ENCODE measurements at regions not wholly inside any gene's neighbourhood (a gene's known extent, or its start where the extent isn't known, plus 50 kb on each side); places are given as distances from the start of the nearest gene placed in this dataset.

DNA sequence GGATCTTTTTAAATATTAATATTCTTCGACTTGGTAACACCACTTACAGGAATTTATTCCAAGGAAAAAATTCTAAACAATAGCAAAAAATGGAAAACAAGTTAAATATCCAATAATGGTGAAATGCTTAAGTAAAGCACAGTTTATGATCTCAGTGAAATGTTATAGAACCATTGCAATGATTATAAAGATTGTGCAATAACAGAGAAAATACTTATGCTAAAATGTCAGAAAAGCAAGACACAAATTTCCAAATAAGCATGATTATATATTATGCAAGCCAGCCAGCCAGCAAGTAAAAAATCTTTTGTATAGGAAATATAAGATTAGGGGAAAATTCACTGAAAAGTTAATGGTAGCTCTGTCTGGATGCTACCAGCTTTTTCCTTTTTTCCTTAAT, 102.7 kb upstream of the EFNA5 start:
- no peak overlapping the region for H3K27ac ChIP-seq (ENCODE audit: low read length)
- intact Hi-C loops (cut with micrococcal nuclease; ENCODE audit: unreplicated experiment), result no loop called here
- BruUV-seq (replicated peaks), result no TSS peak
- in situ Hi-C loops (cut with HindIII; ENCODE audit: low pct_unique_long_range_greater_than_20kb, low sequenced_read_pairs), result no loop called here
- CTCF ChIA-PET, result no interaction called here
- TF ChIP-seq TCF7L2 (IDR thresholded peaks at IDR 0.05; ENCODE audit: low read depth, low read length), result no peak
- TF ChIP-seq CTCF (IDR thresholded peaks at IDR 0.05), result no peak
- TF ChIP-seq, protein P1, sequence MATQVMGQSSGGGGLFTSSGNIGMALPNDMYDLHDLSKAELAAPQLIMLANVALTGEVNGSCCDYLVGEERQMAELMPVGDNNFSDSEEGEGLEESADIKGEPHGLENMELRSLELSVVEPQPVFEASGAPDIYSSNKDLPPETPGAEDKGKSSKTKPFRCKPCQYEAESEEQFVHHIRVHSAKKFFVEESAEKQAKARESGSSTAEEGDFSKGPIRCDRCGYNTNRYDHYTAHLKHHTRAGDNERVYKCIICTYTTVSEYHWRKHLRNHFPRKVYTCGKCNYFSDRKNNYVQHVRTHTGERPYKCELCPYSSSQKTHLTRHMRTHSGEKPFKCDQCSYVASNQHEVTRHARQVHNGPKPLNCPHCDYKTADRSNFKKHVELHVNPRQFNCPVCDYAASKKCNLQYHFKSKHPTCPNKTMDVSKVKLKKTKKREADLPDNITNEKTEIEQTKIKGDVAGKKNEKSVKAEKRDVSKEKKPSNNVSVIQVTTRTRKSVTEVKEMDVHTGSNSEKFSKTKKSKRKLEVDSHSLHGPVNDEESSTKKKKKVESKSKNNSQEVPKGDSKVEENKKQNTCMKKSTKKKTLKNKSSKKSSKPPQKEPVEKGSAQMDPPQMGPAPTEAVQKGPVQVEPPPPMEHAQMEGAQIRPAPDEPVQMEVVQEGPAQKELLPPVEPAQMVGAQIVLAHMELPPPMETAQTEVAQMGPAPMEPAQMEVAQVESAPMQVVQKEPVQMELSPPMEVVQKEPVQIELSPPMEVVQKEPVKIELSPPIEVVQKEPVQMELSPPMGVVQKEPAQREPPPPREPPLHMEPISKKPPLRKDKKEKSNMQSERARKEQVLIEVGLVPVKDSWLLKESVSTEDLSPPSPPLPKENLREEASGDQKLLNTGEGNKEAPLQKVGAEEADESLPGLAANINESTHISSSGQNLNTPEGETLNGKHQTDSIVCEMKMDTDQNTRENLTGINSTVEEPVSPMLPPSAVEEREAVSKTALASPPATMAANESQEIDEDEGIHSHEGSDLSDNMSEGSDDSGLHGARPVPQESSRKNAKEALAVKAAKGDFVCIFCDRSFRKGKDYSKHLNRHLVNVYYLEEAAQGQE (IDR thresholded peaks at IDR 0.05; ENCODE audit: insufficient read depth in 1 of 2, low read depth in 2 of 2, low read length in 1 of 2), result no peak
- TF ChIP-seq SIN3A (IDR thresholded peaks at IDR 0.05; ENCODE audit: borderline replicate concordance, insufficient read depth, low read depth, low read length), result no peak
- no peak for TF ChIP-seq POLR2AphosphoS5 (IDR thresholded peaks at IDR 0.05; ENCODE audit: low read depth, low read length)
- H3K4me3 ChIP-seq (ENCODE audit: low read depth in 2 of 2, low read length in 2 of 2), result no peak overlapping the region
- no peaks in the 10 kb centered on the region for H3K36me3 ChIP-seq (ENCODE audit: control insufficient read depth, insufficient read depth, low read length)
- no peaks in the 10 kb centered on the region for H3K9me3 ChIP-seq (ENCODE audit: control insufficient read depth, insufficient read depth, low read depth, low read length)
- ATAC-seq (no peak), DNase-seq (ENCODE audit: low read depth, low spot score) (no peak)
- H3K4me1 ChIP-seq (ENCODE audit: control insufficient read depth, insufficient read depth, low read length), result no peaks in the 10 kb centered on the region
- peaks cover 2% of the 10 kb centered on the region for H3K27me3 ChIP-seq (ENCODE audit: control insufficient read depth, insufficient read depth, low read length)
- POLR2A ChIA-PET, result no interaction called here

DNA sequence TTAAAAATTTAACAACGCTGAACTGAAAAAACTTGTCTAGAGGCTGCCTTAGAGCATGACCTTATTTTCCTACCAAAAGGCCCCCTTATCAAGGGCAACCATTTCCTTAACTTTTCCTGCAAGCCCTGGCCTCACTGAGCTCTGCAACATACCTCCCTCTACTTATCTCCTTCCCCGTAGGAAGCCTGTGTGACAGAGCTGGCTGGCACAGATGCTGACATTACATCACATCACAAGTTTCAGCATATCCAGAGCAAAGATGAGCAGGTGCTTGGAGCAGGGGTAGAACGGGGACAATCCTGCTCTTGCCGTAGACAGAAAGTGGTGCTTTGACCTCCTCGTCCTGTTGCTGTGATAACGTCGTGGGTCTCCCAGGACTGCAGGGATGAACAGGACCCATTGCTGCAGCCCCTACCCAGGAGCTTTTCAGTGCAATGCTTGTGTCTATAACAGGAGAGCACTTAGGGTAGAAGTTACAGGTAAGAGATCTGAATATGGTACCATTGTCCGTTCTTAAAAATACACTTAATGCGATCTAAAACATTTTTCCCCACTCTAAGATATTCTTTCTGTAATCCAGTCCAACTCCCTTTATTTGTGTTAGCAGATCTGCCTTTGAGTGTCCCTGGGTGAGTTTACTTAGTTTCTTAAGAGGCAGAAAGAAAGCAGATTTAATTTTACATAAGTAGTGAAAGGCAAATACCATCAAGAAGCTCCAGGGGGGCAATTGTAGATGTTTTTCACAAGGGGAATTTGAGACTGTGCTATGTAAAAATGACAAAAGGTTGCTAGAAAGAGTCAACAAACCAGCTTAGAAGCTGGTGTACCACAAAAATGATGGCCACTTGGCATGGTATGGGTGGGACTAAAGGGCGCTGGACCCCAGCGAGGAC, 101.9 kb upstream of the EFNA5 start:
- DNase-seq (ENCODE audit: low read depth, low spot score), result no peak
- BruUV-seq (replicated peaks), result no TSS peak
- no peaks in the 10 kb centered on the region for H3K36me3 ChIP-seq (ENCODE audit: control insufficient read depth, insufficient read depth, low read length)
- peaks cover 2% of the 10 kb centered on the region for H3K27me3 ChIP-seq (ENCODE audit: control insufficient read depth, insufficient read depth, low read length)
- no peak overlapping the region for H3K4me3 ChIP-seq (ENCODE audit: low read depth in 2 of 2, low read length in 2 of 2)
- no peak overlapping the region for H3K27ac ChIP-seq (ENCODE audit: low read length)
- no peak for ATAC-seq
- POLR2A ChIA-PET, result no interaction called here
- H3K4me1 ChIP-seq (ENCODE audit: control insufficient read depth, insufficient read depth, low read length), result no peaks in the 10 kb centered on the region
- TF ChIP-seq SIN3A (IDR thresholded peaks at IDR 0.05; ENCODE audit: borderline replicate concordance, insufficient read depth, low read depth, low read length) (no peak), POLR2AphosphoS5 (IDR thresholded peaks at IDR 0.05; ENCODE audit: low read depth, low read length) (no peak), TCF7L2 (IDR thresholded peaks at IDR 0.05; ENCODE audit: low read depth, low read length) (no peak), CTCF (IDR thresholded peaks at IDR 0.05) (no peak)
- TF ChIP-seq, protein P1 (IDR thresholded peaks at IDR 0.05; ENCODE audit: insufficient read depth in 1 of 2, low read depth in 2 of 2, low read length in 1 of 2), result no peak
- intact Hi-C loops (cut with micrococcal nuclease; ENCODE audit: unreplicated experiment) (no loop called here), in situ Hi-C loops (cut with HindIII; ENCODE audit: low pct_unique_long_range_greater_than_20kb, low sequenced_read_pairs) (no loop called here)
- CTCF ChIA-PET, result no interaction called here
- H3K9me3 ChIP-seq (ENCODE audit: control insufficient read depth, insufficient read depth, low read depth, low read length), result no peaks in the 10 kb centered on the region
